GM23338 (cell line): ENCODE measurements at regions not wholly inside any gene's neighbourhood (a gene's known extent, or its start where the extent isn't known, plus 50 kb on each side); places are given as distances from the start of the nearest gene placed in this dataset.

ENCODE experiments used
- ATAC-seq: fragments of 200-7000 bp; cut with Tn5 transposase; 3 replicates; pipeline ENCODE4 v1.9.1; 2020
- DNase-seq: peaks from one replicate; pipeline ENCODE4 v3.0.0-alpha.2; 2015; ENCODE audit warnings: low spot score
- H2AFZ ChIP-seq: fragments of 200-600 bp; sonication (generic); 2 replicates; pipeline ENCODE4 v1.8.0; 2016; ENCODE audit warnings: antibody characterized with exemption, mild to moderate bottlenecking, moderate library complexity
- H3F3A ChIP-seq: fragments of 200-600 bp; sonication (generic); replicated peaks from 2 replicates; pipeline ENCODE4 v1.8.0; 2017; ENCODE audit warnings: antibody characterized with exemption, mixed run types, low read depth
- H3K27ac ChIP-seq: fragments of 200-600 bp; sonication (generic); 2 replicates; pipeline ENCODE4 v1.6.1; 2016; ENCODE audit warnings: low read depth
- H3K27me3 ChIP-seq: fragments of 200-600 bp; sonication (generic); 2 replicates; pipeline ENCODE4 v1.8.0; 2016; ENCODE audit warnings: mild to moderate bottlenecking, mixed run types, moderate library complexity; ENCODE audit not compliant: insufficient read depth
- H3K36me3 ChIP-seq: fragments of 200-600 bp; sonication (generic); 2 replicates; pipeline ENCODE4 v1.8.0; 2016; ENCODE audit warnings: mild to moderate bottlenecking; ENCODE audit not compliant: insufficient read depth
- H3K4me1 ChIP-seq: fragments of 200-600 bp; sonication (generic); 2 replicates; pipeline ENCODE4 v1.8.0; 2016; ENCODE audit warnings: mild to moderate bottlenecking, moderate library complexity; ENCODE audit not compliant: insufficient read depth
- H3K4me2 ChIP-seq: fragments of 200-600 bp; sonication (generic); 2 replicates; pipeline ENCODE4 v1.7.1; 2017; ENCODE audit warnings: mixed run types
- H3K4me3 ChIP-seq: fragments of 200-600 bp; sonication (generic); 2 replicates; pipeline ENCODE4 v1.6.1; 2016; ENCODE audit warnings: mixed run types
- H3K79me2 ChIP-seq: fragments of 200-600 bp; sonication (generic); replicated peaks from 2 replicates; pipeline ENCODE4 v1.8.0; 2017; ENCODE audit warnings: mild to moderate bottlenecking; ENCODE audit not compliant: insufficient read depth
- H3K9me2 ChIP-seq: fragments of 200-600 bp; sonication (generic); 2 replicates; pipeline ENCODE4 v1.8.0; 2017; ENCODE audit not compliant: insufficient read depth
- H4K20me1 ChIP-seq: fragments of 200-600 bp; sonication (generic); replicated peaks from 2 replicates; pipeline ENCODE4 v1.8.0; 2017; ENCODE audit warnings: mild to moderate bottlenecking; ENCODE audit not compliant: insufficient read depth
- H3K27ac Mint-ChIP-seq: 2 replicates; pipeline ENCODE4 v1.8.0; 2020; ENCODE audit warnings: inconsistent platforms, mild to moderate bottlenecking, moderate library complexity, mixed read lengths
- H3K27me3 Mint-ChIP-seq: 3 replicates; pipeline ENCODE4 v1.8.0; 2022; ENCODE audit warnings: low read depth, mild to moderate bottlenecking, moderate library complexity, mixed read lengths, inconsistent platforms; ENCODE audit not compliant: insufficient read depth, poor library complexity
- H3K36me3 Mint-ChIP-seq: 3 replicates; pipeline ENCODE4 v1.8.0; 2021; ENCODE audit warnings: low read depth, mild to moderate bottlenecking, inconsistent platforms, moderate library complexity, mixed read lengths
- H3K4me1 Mint-ChIP-seq: 3 replicates; pipeline ENCODE4 v1.8.0; 2020; ENCODE audit warnings: mild to moderate bottlenecking, inconsistent platforms, mixed read lengths
- H3K4me3 Mint-ChIP-seq: 3 replicates; pipeline ENCODE4 v1.8.0; 2021; ENCODE audit warnings: moderate library complexity, mild to moderate bottlenecking, inconsistent platforms, mixed read lengths
- H3K9me3 Mint-ChIP-seq: 3 replicates; pipeline ENCODE4 v1.8.0; 2020; ENCODE audit warnings: moderate library complexity, mild to moderate bottlenecking, inconsistent platforms, mixed read lengths
- CREB1 ChIP-seq: fragments of 250-450 bp; sonication (Bioruptor Pico); IDR thresholded peaks from 2 replicates; pipeline ENCODE4 v1.5.0; 2020; ENCODE audit warnings: low read depth, mild to moderate bottlenecking, moderate library complexity
- EZH2 ChIP-seq: fragments of 200-600 bp; sonication (generic); IDR thresholded peaks from one replicate; pipeline ENCODE4 v1.8.0; 2017; ENCODE audit warnings: antibody characterized with exemption, mild to moderate bottlenecking, low read depth; ENCODE audit not compliant: unreplicated experiment
- JUNB ChIP-seq: IDR thresholded peaks from one replicate; pipeline ENCODE4 v1.6.1; 2016; ENCODE audit warnings: antibody characterized with exemption; ENCODE audit not compliant: unreplicated experiment
- REST ChIP-seq: IDR thresholded peaks from one replicate; pipeline ENCODE4 v1.6.1; 2018; ENCODE audit warnings: antibody characterized with exemption; ENCODE audit not compliant: unreplicated experiment
- ZNF331 ChIP-seq: fragments of 250-450 bp; sonication (Bioruptor Pico); IDR thresholded peaks from 2 replicates; pipeline ENCODE4 v1.5.0; 2020; ENCODE audit warnings: low read depth, mild to moderate bottlenecking, moderate library complexity
- TF ChIP-seq, protein P1 (sequence below): fragments of 250-450 bp; sonication (Bioruptor Pico); IDR thresholded peaks from 2 replicates; pipeline ENCODE4 v1.5.0; 2020; ENCODE audit warnings: mild to moderate bottlenecking, moderate library complexity
- TF ChIP-seq, protein P2 (sequence below), 2 experiments: fragments of 200-600 bp in 1 of 2; sonication (generic) in 1 of 2; conservative IDR thresholded peaks; 2 replicates each; pipeline versions ENCODE4 v1.5.1 to v1.6.1; 2016 to 2017; ENCODE audit warnings: antibody characterized with exemption in 2 of 2, low read depth in 2 of 2, mild to moderate bottlenecking in 2 of 2, moderate library complexity in 1 of 2

DNA sequence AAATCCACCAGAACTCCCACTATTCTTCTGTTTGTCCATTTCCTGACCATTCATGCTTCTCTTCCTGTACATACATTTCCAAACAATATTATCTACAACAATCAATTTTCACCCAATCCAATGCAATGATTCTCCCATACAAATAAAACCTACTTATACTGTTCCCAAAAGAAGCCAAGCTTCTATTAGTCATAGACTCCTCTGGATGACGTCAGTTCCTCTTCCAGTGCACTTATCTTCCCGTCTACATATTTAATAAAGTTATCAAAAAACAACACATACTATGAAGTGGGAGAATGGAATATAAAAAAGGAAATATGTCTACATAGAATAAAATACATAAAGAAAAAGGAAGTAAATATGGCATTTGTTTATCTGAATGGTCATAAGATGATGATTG lies 165.4 kb downstream of the FOXG1 start:
- H3K36me3 Mint-ChIP-seq: peaks cover 4% of the 10 kb centered on the region; the same call in 2 of the 3 replicates
- no peak for TF ChIP-seq CREB1
- TF ChIP-seq REST: no peak
- TF ChIP-seq, protein P1, sequence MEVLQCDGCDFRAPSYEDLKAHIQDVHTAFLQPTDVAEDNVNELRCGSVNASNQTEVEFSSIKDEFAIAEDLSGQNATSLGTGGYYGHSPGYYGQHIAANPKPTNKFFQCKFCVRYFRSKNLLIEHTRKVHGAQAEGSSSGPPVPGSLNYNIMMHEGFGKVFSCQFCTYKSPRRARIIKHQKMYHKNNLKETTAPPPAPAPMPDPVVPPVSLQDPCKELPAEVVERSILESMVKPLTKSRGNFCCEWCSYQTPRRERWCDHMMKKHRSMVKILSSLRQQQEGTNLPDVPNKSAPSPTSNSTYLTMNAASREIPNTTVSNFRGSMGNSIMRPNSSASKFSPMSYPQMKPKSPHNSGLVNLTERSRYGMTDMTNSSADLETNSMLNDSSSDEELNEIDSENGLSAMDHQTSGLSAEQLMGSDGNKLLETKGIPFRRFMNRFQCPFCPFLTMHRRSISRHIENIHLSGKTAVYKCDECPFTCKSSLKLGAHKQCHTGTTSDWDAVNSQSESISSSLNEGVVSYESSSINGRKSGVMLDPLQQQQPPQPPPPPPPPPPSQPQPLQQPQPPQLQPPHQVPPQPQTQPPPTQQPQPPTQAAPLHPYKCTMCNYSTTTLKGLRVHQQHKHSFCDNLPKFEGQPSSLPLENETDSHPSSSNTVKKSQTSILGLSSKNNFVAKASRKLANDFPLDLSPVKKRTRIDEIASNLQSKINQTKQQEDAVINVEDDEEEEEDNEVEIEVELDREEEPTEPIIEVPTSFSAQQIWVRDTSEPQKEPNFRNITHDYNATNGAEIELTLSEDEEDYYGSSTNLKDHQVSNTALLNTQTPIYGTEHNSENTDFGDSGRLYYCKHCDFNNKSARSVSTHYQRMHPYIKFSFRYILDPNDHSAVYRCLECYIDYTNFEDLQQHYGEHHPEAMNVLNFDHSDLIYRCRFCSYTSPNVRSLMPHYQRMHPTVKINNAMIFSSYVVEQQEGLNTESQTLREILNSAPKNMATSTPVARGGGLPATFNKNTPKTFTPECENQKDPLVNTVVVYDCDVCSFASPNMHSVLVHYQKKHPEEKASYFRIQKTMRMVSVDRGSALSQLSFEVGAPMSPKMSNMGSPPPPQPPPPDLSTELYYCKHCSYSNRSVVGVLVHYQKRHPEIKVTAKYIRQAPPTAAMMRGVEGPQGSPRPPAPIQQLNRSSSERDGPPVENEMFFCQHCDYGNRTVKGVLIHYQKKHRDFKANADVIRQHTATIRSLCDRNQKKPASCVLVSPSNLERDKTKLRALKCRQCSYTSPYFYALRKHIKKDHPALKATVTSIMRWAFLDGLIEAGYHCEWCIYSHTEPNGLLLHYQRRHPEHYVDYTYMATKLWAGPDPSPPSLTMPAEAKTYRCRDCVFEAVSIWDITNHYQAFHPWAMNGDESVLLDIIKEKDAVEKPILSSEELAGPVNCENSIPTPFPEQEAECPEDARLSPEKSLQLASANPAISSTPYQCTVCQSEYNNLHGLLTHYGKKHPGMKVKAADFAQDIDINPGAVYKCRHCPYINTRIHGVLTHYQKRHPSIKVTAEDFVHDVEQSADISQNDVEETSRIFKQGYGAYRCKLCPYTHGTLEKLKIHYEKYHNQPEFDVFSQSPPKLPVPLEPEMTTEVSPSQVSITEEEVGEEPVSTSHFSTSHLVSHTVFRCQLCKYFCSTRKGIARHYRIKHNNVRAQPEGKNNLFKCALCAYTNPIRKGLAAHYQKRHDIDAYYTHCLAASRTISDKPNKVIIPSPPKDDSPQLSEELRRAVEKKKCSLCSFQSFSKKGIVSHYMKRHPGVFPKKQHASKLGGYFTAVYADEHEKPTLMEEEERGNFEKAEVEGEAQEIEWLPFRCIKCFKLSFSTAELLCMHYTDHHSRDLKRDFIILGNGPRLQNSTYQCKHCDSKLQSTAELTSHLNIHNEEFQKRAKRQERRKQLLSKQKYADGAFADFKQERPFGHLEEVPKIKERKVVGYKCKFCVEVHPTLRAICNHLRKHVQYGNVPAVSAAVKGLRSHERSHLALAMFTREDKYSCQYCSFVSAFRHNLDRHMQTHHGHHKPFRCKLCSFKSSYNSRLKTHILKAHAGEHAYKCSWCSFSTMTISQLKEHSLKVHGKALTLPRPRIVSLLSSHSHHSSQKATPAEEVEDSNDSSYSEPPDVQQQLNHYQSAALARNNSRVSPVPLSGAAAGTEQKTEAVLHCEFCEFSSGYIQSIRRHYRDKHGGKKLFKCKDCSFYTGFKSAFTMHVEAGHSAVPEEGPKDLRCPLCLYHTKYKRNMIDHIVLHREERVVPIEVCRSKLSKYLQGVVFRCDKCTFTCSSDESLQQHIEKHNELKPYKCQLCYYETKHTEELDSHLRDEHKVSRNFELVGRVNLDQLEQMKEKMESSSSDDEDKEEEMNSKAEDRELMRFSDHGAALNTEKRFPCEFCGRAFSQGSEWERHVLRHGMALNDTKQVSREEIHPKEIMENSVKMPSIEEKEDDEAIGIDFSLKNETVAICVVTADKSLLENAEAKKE (CRISPR knock-in tag): no peak
- TF ChIP-seq JUNB: no peak
- no peak for TF ChIP-seq EZH2
- no peak for TF ChIP-seq ZNF331 (CRISPR knock-in tag)
- TF ChIP-seq, protein P2, sequence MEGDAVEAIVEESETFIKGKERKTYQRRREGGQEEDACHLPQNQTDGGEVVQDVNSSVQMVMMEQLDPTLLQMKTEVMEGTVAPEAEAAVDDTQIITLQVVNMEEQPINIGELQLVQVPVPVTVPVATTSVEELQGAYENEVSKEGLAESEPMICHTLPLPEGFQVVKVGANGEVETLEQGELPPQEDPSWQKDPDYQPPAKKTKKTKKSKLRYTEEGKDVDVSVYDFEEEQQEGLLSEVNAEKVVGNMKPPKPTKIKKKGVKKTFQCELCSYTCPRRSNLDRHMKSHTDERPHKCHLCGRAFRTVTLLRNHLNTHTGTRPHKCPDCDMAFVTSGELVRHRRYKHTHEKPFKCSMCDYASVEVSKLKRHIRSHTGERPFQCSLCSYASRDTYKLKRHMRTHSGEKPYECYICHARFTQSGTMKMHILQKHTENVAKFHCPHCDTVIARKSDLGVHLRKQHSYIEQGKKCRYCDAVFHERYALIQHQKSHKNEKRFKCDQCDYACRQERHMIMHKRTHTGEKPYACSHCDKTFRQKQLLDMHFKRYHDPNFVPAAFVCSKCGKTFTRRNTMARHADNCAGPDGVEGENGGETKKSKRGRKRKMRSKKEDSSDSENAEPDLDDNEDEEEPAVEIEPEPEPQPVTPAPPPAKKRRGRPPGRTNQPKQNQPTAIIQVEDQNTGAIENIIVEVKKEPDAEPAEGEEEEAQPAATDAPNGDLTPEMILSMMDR (conservative IDR thresholded peaks at IDR 0.05; ENCODE audit: low read depth in 2 of 2): no peak
- no peaks in the 10 kb centered on the region for H3K9me2 ChIP-seq
- no peaks in the 10 kb centered on the region for H3K79me2 ChIP-seq
- H3K27me3 Mint-ChIP-seq: peaks cover 1% of the 10 kb centered on the region
- H3K27ac Mint-ChIP-seq: no peak overlapping the region
- H2AFZ ChIP-seq: no peak overlapping the region
- H3K27ac ChIP-seq: no peak overlapping the region
- DNase-seq (no peak), ATAC-seq (no peak)
- H3K27me3 ChIP-seq: no peaks in the 10 kb centered on the region
- H3K4me2 ChIP-seq: no peak overlapping the region
- peaks cover 6% of the 10 kb centered on the region; the same call in 1 of the 3 replicates for H3K9me3 Mint-ChIP-seq
- no peaks in the 10 kb centered on the region for H3K36me3 ChIP-seq
- H3K4me1 Mint-ChIP-seq: no peaks in the 10 kb centered on the region
- no peaks in the 10 kb centered on the region for H3F3A ChIP-seq
- no peak overlapping the region for H3K4me3 Mint-ChIP-seq
- no peaks in the 10 kb centered on the region for H4K20me1 ChIP-seq
- H3K4me1 ChIP-seq: no peaks in the 10 kb centered on the region
- H3K4me3 ChIP-seq: no peak overlapping the region
